Activated CD4-positive, alpha-beta T cell treated with anti-CD3 and anti-CD28 coated beads for 48 hours (primary cell): ENCODE measurements at regions not wholly inside any gene's neighbourhood (a gene's known extent, or its start where the extent isn't known, plus 50 kb on each side); places are given as distances from the start of the nearest gene placed in this dataset.

Experiments
- DNase-seq: peaks from one replicate; pipeline ENCODE4 v3.0.0-alpha.2; 2020

GRCh38 chr7:18420748-18421147 is 74.8 kb upstream of the HDAC9 start:
- DNase-seq = no peak

DNA sequence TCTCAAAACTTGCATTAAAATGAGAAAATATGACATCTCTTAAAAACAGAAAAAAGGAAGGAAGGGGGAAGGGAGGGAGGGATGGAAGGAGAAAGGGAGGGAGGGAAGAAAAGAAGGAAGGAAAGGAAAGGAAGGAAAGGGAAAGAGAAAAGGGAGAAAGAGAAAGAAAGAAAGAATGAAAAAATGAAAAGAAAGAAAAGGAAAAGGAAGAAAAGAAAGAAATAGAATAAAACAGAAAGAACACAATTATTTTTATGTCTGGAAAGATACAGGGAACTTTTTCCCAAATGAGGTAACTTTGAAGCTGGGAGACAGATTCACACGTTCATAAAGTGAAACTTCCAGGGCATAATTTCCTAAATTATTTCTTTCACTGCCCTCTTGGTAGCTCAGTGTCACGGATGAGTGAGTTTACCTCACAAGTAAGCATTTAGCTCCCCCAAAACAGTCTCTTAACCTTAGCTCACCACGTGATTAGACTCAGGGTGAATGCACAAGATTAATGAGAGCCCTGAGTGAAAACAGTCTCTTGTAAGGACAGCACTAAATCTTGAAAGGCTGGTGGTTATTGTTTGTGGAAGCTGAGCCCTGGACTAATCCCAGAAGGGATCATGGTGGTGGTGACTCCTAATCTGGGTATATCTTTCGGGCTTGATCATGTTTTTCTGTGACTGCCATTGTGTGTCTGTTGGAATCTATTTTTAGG is 74.1 kb upstream of the HDAC9 start:
- no peak for DNase-seq

DNA sequence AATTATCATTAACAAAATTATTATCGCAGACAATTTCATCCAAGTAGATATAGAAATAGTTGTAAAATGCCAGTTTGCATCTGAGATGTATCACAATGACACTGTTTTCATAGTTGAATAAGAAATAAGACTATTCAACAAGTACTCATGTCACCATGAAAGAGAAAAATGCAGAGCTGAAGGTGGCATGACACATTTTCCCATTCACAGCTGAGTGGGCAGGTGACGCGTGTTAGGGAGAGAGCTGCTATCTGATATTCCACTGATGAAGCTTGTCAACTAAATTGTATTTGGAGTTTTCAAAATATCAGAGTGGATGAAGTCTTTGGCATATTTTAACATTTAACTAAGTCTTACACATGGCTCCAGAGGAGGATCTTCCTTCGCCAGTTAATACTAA is 70.3 kb upstream of the HDAC9 start:
- DNase-seq = no peak

GRCh38 chr7:18425838-18426445 is 69.6 kb upstream of the HDAC9 start:
- DNase-seq = no peak

GRCh38 chr7:18426564-18427226 is 68.9 kb upstream of the HDAC9 start:
- no peak for DNase-seq

GRCh38 chr7:18429547-18429946 is 66.0 kb upstream of the HDAC9 start:
- no peak for DNase-seq

DNA sequence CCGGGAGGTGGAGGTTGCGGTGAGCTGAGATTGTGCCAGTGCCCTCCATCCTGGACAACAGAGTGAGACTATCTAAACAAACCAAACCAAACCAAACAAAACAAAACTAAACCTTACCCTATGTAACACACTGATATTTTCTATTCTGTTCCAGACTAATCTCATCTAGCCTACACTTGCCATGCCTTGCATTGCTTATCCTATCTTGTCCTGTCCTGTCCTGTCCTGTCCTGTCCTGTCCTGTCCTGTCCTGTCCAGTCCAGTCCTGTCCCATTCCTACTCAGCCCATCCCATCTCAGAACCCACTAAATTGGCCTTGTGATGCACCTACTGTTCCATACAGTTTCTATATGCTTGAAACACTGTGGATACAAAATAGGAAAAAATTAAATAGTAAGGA is 64.7 kb upstream of the HDAC9 start:
- DNase-seq = no peak

DNA sequence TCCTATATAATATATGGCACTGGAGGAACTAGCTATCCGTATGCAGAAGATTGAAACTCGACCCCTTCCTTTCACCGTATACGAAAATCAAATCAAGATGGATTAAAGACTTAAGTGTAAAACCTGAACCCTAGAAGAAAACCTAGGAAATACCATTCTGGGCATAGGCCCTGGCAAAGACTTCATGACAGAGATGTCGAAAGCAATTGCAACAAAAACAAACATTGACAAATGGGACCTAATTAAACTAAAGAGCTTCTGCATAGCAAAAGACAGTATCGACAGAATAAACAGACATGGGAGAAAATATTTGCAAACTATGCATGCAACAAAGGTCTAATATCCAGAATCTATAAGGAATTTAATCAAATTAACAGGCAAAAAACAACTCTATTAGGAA is 61.4 kb upstream of the HDAC9 start:
- DNase-seq = no peak

- DNase-seq = no peak
Measured at GRCh38 chr7:18437101-18437500, 58.4 kb upstream of the HDAC9 start.

- DNase-seq = no peak
Measured at GRCh38 chr7:18440934-18441333, 54.6 kb upstream of the HDAC9 start.

- no peak for DNase-seq
Measured at GRCh38 chr7:18444826-18445225, 50.7 kb upstream of the HDAC9 start.

GRCh38 chr7:18445483-18445882 is 50.1 kb upstream of the HDAC9 start:
- DNase-seq = no peak
